Thyroid gland (tissue), 4 donors: ENCODE measurements at regions not wholly inside any gene's neighbourhood (a gene's known extent, or its start where the extent isn't known, plus 50 kb on each side); places are given as distances from the start of the nearest gene placed in this dataset.

Experiments used
- CTCF ChIP-seq, 6 experiments: fragments of 200-600 bp in 3 of 6; fragments of 450-650 bp in 3 of 6; sonication (generic) in 3 of 6; IDR thresholded peaks; one replicate each; pipeline ENCODE4 v1.5.1; 2016 to 2019; ENCODE audit warnings: antibody characterized with exemption in 6 of 6, mild to moderate bottlenecking in 2 of 6, inconsistent platforms in 1 of 6, moderate library complexity in 1 of 6
- POLR2A ChIP-seq, 2 donors: fragments of 450-650 bp; IDR thresholded peaks; one replicate each; pipeline ENCODE4 v1.6.1; 2017; ENCODE audit warnings: antibody characterized with exemption in 2 of 2, mild to moderate bottlenecking in 2 of 2, moderate library complexity in 1 of 2

DNA sequence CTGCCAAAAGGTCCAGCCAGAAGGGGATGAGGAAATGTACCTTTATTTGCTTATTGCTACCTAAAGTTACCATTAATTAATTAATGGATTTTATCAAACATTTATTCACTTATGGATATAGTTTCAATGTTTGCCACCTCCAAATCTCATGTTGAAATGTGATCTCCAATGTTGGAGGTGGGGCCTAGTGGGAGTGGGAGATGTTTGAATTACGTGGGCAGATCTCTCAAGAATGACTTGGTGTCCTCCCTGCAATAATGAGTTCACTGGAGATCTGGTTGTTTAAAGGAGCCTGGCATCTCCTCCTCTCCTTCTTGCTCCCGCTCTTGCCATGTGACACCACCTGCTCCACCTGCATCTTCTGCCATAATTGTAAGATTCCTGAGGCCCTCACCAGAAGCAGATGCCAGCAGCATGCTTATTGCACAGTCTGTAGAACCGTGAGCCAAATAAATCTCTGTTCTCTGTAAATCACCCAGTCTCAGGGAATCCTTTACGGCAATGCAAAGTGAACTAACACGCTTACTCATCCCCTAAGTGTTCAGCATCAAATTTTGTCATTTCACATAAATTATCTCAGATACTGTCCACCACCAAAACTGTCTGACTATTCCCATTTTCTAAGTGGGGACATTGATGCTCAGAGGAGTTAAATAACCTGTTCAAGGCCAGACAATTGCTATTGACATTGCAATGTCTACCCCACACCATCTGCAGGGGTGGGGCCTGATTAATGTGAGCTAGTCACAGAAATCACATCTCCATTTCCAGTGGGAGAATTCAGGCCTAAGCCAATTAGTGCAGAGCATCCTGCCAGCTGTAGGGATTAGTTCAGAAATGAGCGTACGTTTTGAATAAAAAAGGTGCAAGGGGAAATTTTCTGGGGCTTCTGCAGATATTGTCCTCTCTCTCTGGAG lies 51.6 kb upstream of the SYN3 start:
- TF ChIP-seq CTCF (IDR thresholded peaks at IDR 0.05): no peak
- TF ChIP-seq POLR2A (IDR thresholded peaks at IDR 0.05): no peak
